Activated naive CD8-positive, alpha-beta T cell treated with anti-CD3 and anti-CD28 coated beads for 36 hours (primary cell): ENCODE measurements at regions not wholly inside any gene's neighbourhood (a gene's known extent, or its start where the extent isn't known, plus 50 kb on each side); places are given as distances from the start of the nearest gene placed in this dataset.
"Not testable (repeated sequence)": the region's sequence is repeated elsewhere in the genome, so short reads cannot be mapped to it uniquely, and the experiment has no call there.

Experiments used
- DNase-seq: peaks from one replicate; pipeline ENCODE4 v3.0.0; 2021
- H3K27ac Mint-ChIP-seq: one replicate; pipeline ENCODE4 v1.8.0; 2022; ENCODE audit warnings: mild to moderate bottlenecking, moderate library complexity, mixed read lengths
- H3K27me3 Mint-ChIP-seq: one replicate; pipeline ENCODE4 v1.8.0; 2022; ENCODE audit warnings: mild to moderate bottlenecking, mixed read lengths
- H3K36me3 Mint-ChIP-seq: one replicate; pipeline ENCODE4 v1.8.0; 2021; ENCODE audit warnings: mild to moderate bottlenecking, mixed read lengths
- H3K4me1 Mint-ChIP-seq: one replicate; pipeline ENCODE4 v1.8.0; 2021; ENCODE audit warnings: mixed read lengths
- H3K4me3 Mint-ChIP-seq: one replicate; pipeline ENCODE4 v1.8.0; 2022; ENCODE audit warnings: mild to moderate bottlenecking, moderate library complexity, mixed read lengths
- H3K9me3 Mint-ChIP-seq: one replicate; pipeline ENCODE4 v1.8.0; 2022; ENCODE audit warnings: mixed read lengths

DNA sequence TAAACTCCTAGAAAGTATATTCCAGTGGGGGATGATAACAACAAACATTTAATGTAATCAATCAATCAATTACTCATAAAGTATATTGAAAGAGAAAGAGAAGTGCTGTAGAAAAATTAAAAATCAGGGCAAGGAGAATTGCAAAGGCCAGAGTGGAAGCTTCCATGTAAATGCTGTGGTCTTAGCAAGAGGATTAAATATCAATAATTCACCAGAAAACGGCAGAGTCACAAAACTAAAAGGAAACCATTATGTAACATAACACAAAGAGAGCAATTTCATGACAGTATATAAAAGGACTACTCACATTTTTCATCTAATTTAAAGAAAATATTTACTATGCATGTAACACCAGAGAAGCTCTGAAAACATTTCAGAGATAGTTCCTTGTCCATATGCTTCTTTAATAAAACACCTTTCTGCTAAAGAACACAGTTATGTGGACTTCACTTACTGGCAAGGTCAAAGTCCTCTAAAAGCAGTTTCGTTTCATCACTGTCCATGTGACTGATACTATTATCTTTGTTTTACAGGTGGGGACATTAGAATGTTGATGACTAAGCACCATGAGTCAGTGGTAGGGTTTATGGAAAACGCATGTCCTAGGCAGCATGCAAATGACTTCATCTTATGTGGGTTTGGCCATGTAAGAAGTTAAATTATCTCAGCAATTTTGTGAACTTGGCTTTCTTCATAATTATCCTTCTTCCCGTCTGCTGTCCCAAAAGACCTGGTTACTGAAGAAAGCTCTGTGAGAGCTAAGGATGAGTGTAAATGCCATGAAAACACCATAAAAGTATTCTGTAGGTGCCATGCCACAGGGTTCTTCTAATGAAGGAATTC, 185.8 kb upstream of the TENT5A start:
- H3K4me1 Mint-ChIP-seq = no peaks in the 10 kb centered on the region
- no peaks in the 10 kb centered on the region for H3K27me3 Mint-ChIP-seq
- no peaks in the 10 kb centered on the region for H3K9me3 Mint-ChIP-seq
- DNase-seq = no peak
- no peak overlapping the region for H3K4me3 Mint-ChIP-seq
- H3K27ac Mint-ChIP-seq = no peak overlapping the region
- no peaks in the 10 kb centered on the region for H3K36me3 Mint-ChIP-seq

DNA sequence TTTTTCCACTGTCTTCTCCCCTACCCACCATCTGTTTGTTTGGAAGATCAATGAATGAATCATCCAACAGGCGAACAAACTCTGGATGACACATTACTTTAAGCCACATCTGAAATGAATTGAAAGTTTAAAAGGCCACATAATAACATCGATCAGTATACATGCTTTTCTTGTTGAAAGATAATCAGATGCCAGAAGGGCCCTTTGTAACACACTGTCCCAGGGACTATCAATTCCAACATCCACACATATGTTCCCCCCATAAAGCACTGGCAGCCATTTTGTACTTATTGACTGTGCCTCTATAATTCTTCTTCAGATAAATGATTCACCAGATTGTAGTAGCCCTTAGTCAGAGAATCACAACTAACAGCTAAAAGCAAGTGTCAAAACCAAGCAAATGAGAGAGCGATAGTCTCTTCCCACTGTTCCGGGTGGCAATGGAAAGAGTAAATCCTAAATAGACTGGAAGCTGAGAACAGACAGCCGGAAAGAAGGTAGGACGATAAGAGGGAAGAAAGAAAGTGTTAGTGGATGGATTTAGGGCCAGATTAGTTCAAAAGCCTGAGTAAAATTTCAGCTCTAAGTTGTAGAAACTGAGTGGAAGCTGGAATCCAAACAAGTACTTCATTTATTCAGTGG, 184.9 kb upstream of the TENT5A start:
- H3K36me3 Mint-ChIP-seq = no peaks in the 10 kb centered on the region
- DNase-seq = no peak
- H3K27ac Mint-ChIP-seq = no peak overlapping the region
- H3K9me3 Mint-ChIP-seq = no peaks in the 10 kb centered on the region
- no peaks in the 10 kb centered on the region for H3K27me3 Mint-ChIP-seq
- no peak overlapping the region for H3K4me3 Mint-ChIP-seq
- H3K4me1 Mint-ChIP-seq = no peaks in the 10 kb centered on the region

DNA sequence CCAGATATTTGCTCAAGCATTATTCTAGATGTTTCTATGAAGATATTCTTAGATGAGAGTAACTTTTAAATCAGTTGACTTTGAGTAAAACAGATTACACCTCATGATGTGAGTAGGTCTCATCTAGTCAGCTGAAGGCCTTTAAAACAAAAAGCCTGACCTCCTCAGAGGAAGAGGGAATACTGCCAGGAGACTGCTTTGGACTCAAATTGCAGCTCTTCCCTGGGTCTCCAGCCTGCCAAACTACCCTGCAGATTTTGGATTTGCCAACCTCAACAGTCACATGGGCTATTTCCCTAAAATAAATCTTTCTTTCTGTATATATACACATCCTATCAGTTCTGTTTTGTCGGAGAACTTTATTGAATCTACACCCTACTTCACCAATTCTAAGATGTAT, 182.5 kb upstream of the TENT5A start:
- Mint-ChIP-seq H3K27me3 (no peaks in the 10 kb centered on the region), H3K9me3 (no peaks in the 10 kb centered on the region), H3K4me1 (no peaks in the 10 kb centered on the region), H3K4me3 (no peak overlapping the region), H3K36me3 (no peaks in the 10 kb centered on the region), H3K27ac (no peak overlapping the region)
- DNase-seq = no peak

DNA sequence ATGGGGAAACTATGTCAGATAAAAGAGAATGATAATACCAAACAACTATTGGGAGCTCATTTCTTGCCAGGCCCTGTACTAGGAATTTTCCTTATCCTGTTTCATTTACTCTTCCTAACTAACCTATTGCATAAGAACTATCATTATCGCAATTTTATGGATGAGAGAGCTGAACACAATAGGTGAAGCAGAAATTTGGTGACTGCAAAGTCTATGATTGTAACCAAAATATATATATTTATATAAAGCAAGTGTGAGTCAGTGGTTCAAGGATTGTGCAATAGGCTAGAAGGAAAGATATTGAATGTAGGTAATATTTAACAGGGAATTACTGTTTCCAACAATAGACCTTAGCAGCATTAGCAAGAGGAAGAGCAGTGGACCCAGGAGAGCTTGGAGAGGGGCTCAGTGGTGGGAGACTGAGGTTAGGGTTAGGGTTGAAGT, 181.1 kb upstream of the TENT5A start:
- H3K9me3 Mint-ChIP-seq = no peaks in the 10 kb centered on the region

DNA sequence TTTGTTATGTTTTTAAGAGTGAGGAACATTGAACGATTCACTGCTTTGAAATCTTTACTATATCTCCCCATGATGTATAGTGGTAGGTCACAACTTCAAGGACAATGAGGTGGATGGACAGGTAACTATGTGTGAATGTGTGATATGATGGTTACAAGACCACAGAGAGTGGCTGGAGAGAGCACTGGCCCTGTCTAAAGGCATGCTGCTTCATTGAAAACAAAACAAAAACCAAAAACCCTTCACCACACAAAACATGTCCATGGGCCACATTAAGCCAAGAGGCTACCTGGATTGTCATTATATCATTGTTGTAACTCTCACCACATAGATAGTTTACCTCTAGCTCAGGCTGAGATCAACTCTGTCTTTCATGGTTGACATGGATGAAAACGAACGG, 180.6 kb upstream of the TENT5A start:
- no peaks in the 10 kb centered on the region for H3K9me3 Mint-ChIP-seq
- no peak overlapping the region for H3K27ac Mint-ChIP-seq
- no peaks in the 10 kb centered on the region for H3K4me1 Mint-ChIP-seq
- no peak overlapping the region for H3K4me3 Mint-ChIP-seq
- H3K36me3 Mint-ChIP-seq = no peaks in the 10 kb centered on the region
- H3K27me3 Mint-ChIP-seq = no peaks in the 10 kb centered on the region
- DNase-seq = no peak

More for the DNA sequence above, 181.1 kb upstream of the TENT5A start:
- Mint-ChIP-seq H3K36me3 (no peaks in the 10 kb centered on the region), H3K4me3 (no peak overlapping the region), H3K27ac (no peak overlapping the region), H3K4me1 (no peaks in the 10 kb centered on the region), H3K27me3 (no peaks in the 10 kb centered on the region)
- DNase-seq = no peak

DNA sequence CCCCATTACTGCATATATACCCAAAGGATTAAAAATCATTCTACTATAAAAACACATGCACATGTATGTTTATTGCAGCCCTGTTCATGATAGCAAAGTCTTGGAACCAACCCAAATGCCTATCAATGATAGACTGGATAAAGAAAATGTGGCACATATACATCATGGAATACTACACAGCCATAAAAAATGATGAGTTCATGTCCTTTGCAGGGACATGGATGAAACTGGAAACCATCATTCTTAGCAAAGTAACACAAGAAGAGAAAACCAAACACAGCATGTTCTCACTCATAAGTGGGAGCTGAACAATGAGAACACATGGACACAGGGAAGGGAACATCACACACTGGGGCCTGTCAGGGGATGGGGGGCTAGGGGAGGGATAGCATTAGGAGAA, 180.0 kb upstream of the TENT5A start:
- H3K36me3 Mint-ChIP-seq, DNase-seq, H3K27me3 Mint-ChIP-seq, H3K27ac Mint-ChIP-seq, H3K9me3 Mint-ChIP-seq, H3K4me3 Mint-ChIP-seq, H3K4me1 Mint-ChIP-seq: not testable (repeated sequence)

DNA sequence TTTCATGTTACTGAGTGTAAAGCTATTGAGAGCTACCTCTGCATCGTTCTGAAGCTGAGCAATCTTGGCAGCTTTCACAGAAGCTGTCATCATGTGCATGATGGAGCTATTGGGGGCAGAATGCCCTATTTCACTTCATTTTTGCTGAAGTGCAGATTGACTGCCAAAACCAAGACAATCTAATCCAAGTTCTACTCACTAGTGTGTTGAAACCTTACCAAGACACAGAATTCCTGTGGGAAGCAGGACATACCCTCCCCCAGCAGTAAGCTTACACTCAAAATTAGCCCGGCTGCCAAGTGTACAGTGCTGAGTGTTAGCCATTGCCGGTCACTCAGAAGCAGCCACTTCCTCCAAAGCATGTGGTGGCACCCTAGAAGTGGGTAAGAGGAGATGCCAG, 177.3 kb upstream of the TENT5A start:
- H3K4me1 Mint-ChIP-seq = no peaks in the 10 kb centered on the region
- H3K27ac Mint-ChIP-seq = no peak overlapping the region
- DNase-seq = no peak
- no peaks in the 10 kb centered on the region for H3K36me3 Mint-ChIP-seq
- no peaks in the 10 kb centered on the region for H3K27me3 Mint-ChIP-seq
- H3K4me3 Mint-ChIP-seq = no peak overlapping the region
- H3K9me3 Mint-ChIP-seq = no peaks in the 10 kb centered on the region

DNA sequence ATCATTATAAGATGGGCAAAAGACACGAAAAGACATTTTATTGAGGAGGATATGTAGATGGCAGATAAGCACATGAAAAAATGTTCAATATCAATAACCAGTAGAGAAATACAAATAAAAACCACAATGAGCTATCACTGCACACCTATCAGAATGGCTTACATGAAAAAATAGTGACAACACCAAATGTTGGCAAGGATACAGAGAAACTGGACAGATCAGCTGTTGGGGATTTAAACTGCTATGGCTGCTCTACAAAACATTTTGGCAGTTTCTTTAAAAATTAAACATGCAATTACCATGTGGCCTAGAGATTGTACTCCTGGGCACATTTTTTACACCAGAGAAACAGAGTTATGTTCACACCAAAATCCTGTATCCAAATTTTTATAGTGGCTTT, 172.7 kb upstream of the TENT5A start:
- Mint-ChIP-seq H3K36me3 (no peaks in the 10 kb centered on the region), H3K4me3 (no peak overlapping the region), H3K9me3 (no peaks in the 10 kb centered on the region), H3K27me3 (no peaks in the 10 kb centered on the region), H3K27ac (no peak overlapping the region), H3K4me1 (no peaks in the 10 kb centered on the region)
- no peak for DNase-seq

DNA sequence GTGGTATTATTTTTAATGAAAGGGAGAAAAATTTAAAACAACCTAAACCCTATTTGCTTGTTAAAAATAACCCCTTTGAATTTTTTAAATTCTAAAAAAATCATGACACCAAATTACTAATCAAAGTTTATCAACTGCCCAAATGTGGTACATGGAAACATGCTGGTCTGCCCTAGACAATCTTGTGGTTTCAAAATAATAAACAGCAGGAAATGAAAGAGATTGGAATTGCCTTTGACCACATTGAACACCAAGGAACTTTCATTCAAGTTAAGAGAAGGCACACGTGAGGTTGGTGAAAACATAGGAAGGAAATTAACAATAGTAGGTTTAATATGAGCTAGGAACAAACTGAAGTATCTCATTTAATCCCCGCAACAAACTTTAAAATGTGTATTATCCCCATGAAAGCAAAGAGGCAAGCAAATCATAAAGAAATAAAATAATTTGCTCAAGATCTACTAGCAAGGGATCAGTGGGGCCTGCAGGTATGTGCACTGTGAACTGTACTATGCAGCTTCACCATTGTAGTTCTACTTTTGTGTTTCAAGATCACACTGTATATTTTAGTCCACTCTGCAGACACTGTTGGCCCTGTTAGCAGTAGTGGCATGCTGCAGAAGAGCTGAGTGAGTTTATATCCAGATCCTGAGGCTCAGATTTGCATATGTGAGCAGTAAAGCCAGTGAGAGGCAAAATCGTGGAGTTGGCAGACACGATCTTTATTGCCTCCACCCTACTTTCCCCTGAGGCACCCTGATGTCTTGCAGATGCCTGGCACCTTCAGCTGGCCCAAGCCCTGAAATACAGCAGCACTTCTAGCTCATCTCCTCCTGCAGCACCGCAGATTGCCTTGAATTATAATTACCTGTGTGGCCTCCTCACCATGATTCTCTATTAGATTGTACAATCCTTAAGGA, 157.8 kb upstream of the TENT5A start:
- H3K9me3 Mint-ChIP-seq = no peaks in the 10 kb centered on the region
- H3K27me3 Mint-ChIP-seq = no peaks in the 10 kb centered on the region
- no peak overlapping the region for H3K4me3 Mint-ChIP-seq
- H3K27ac Mint-ChIP-seq = no peak overlapping the region
- no peaks in the 10 kb centered on the region for H3K36me3 Mint-ChIP-seq
- no peak for DNase-seq
- no peaks in the 10 kb centered on the region for H3K4me1 Mint-ChIP-seq

DNA sequence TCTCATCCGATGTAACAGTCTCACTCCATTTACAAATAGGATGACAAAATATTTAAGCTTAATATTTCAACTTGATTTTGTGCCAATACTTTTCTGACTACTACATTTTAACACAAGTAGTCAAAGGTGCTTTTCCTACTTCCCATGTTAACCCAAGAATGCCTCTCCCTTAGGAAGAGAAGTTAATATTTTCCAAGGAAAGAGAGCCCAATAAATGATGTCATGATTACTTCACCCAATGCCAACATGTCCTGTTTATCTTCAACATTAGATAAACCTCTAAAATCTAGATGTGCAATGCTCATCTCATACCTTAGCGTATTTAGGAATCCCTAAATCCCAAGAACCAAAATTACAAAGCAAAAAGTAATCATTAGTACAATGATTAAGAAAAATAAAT, 156.7 kb upstream of the TENT5A start:
- Mint-ChIP-seq H3K27me3 (no peaks in the 10 kb centered on the region), H3K4me1 (no peaks in the 10 kb centered on the region), H3K9me3 (no peaks in the 10 kb centered on the region), H3K36me3 (no peaks in the 10 kb centered on the region), H3K4me3 (no peak overlapping the region), H3K27ac (no peak overlapping the region)
- no peak for DNase-seq

DNA sequence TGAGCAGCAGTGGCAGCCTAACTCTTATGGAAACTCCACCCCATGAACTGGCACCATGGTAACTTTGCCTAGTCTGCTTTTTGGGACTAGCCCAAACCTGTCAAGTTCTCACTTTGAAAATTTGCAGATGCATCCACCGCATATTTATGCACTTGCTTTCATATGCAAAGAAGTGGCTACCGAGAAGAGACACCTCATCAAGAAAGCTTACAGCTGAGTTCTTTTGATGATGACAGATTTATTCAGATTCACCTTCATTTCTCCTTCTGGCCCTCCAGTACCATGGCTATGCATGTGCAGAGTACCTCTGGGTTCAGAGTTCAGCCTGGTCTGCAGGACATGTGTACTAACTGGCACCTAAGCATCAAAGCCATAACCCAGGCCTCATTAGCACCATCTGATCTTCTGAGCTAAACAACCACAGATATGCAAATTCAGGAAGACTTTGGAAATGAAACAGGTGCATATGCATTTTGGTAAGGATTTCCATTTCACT, 154.3 kb upstream of the TENT5A start:
- Mint-ChIP-seq H3K4me1 (no peaks in the 10 kb centered on the region), H3K36me3 (no peaks in the 10 kb centered on the region), H3K4me3 (no peak overlapping the region), H3K9me3 (peaks cover 4% of the 10 kb centered on the region), H3K27me3 (no peaks in the 10 kb centered on the region), H3K27ac (no peak overlapping the region)
- DNase-seq = no peak

DNA sequence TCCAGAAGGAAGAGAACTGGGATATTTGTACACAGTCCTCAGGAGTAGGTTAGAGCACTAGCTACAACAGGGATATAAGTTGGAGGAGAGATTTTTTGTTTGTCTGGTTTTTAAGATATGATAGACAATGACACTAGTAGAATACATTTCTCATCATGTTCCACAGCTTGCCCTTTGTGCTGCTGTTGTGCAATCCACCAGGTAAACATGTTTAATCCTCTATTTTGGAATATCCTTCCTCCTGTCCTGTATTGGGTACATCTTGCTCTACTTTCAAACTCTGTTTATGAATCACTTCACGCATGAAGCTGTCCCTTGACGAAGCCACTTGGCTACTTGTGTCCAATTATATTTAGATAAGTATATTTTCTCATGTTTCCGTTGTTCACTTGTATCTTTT, 153.6 kb upstream of the TENT5A start:
- DNase-seq = no peak
- Mint-ChIP-seq H3K4me3 (no peak overlapping the region), H3K27me3 (no peaks in the 10 kb centered on the region), H3K27ac (no peak overlapping the region), H3K36me3 (no peaks in the 10 kb centered on the region), H3K9me3 (peaks cover 4% of the 10 kb centered on the region), H3K4me1 (no peaks in the 10 kb centered on the region)

DNA sequence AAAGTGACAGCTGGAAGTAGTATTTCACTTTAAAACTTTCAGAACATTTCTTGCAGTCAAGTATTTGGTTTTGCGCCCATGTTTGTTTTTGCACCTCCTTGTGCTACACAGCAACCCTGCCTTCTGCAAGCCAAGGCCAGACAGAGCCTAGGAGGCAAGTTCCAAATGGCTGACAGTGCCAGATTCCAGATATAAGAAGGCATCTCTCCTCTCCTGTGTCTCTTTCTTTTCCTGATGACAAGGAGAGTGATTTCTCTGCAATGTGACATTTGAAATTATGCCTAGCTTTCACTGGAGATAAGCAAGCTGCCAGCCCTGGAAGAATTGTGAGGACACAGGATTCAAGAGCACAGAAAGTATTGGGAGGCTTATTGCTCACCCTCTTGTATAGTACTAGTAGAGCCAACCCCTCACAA, 149.1 kb upstream of the TENT5A start:
- H3K27me3 Mint-ChIP-seq = peaks cover 3% of the 10 kb centered on the region
- H3K4me3 Mint-ChIP-seq = no peak overlapping the region
- no peaks in the 10 kb centered on the region for H3K4me1 Mint-ChIP-seq
- no peak for DNase-seq
- peaks cover 4% of the 10 kb centered on the region for H3K9me3 Mint-ChIP-seq
- H3K36me3 Mint-ChIP-seq = no peaks in the 10 kb centered on the region
- H3K27ac Mint-ChIP-seq = no peak overlapping the region

DNA sequence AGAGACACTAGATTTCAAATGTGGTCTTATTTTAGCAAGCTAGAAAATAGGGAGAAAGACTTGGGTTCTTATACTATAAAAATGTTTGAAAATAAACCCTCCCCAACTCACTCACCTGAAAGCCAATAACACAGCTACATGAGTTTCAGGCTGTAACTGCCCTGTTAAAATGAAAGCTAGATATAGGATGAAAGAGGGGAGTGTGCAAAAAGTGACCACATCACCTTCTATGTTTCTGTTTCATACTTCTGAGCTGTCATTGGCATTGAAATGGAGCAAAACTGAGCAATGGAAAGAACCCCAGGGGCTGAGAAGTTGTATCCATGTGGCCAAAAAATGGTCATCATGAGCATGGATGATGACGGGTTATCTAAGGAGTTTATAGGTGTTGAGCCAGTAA, 148.1 kb upstream of the TENT5A start:
- Mint-ChIP-seq H3K27ac (no peak overlapping the region), H3K27me3 (peaks cover 3% of the 10 kb centered on the region), H3K9me3 (peaks cover 4% of the 10 kb centered on the region), H3K4me3 (no peak overlapping the region), H3K4me1 (no peaks in the 10 kb centered on the region), H3K36me3 (no peaks in the 10 kb centered on the region)
- DNase-seq = no peak

DNA sequence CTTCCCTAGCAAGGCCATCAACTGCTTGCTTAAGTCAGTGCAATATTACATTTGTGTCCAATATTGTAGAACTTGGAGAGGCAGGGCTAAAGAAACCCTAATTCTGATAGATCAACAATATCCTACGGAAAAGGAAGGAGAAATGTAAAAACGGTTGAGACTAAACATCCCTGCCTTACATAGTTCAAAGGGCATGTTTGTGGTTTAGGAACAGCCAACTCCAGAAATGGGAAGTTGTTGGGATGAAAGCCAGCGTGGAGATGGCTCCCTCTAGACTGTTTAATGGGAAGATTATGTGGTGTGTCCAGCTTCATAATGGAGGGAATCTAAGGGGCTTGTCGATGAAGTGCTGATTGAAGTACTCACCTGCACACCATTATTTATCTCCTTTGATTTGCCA, 145.3 kb upstream of the TENT5A start:
- Mint-ChIP-seq H3K4me3 (no peak overlapping the region), H3K36me3 (no peaks in the 10 kb centered on the region), H3K27me3 (peaks cover 3% of the 10 kb centered on the region), H3K27ac (no peak overlapping the region), H3K9me3 (no peaks in the 10 kb centered on the region), H3K4me1 (no peaks in the 10 kb centered on the region)
- DNase-seq = no peak
